H1 (cell line): ENCODE measurements at regions not wholly inside any gene's neighbourhood (a gene's known extent, or its start where the extent isn't known, plus 50 kb on each side); places are given as distances from the start of the nearest gene placed in this dataset.

Experiments
- CTCF ChIA-PET: fragments of 300-600 bp; sonication (Branson Sonifier 250); formaldehyde crosslinking; loops from one replicate; lab custom pipeline; 2021; ENCODE audit not compliant: partially characterized antibody; lab: Charles Lee
- POLR2A ChIA-PET: fragments of 300-600 bp; sonication (Branson Sonifier 250); formaldehyde crosslinking; loops from one replicate; lab custom pipeline; 2021; ENCODE audit warnings: inconsistent platforms; ENCODE audit not compliant: partially characterized antibody; lab: Charles Lee
- DNase-seq, 2 experiments: peaks; one replicate each; pipeline versions ENCODE4 v3.0.0 to v3.0.0-alpha.2; 2010 to 2022; ENCODE audit warnings: low spot score in 2 of 2, low read depth in 1 of 2, mixed read lengths in 1 of 2
- FAIRE-seq: peaks from 2 replicates; lab custom pipeline; 2011; peaks lifted over from hg19 to GRCh38; lab: Jason Lieb, UNC
- H2AFZ ChIP-seq: 2 replicates; pipeline ENCODE4 v1.8.1; 2012; ENCODE audit warnings: low read length, inconsistent platforms
- H2AK5ac ChIP-seq: 2 replicates; pipeline ENCODE4 v1.6.1; 2013; ENCODE audit warnings: low read depth, low read length
- H2BK120ac ChIP-seq: replicated peaks from 2 replicates; pipeline ENCODE3; 2013; ENCODE audit warnings: low read depth, low read length, inconsistent platforms
- H2BK12ac ChIP-seq: 2 replicates; pipeline ENCODE4 v1.6.1; 2013; ENCODE audit warnings: low read depth, low read length
- H2BK15ac ChIP-seq: 2 replicates; pipeline ENCODE4 v1.6.1; 2013; ENCODE audit warnings: low read length
- H2BK20ac ChIP-seq: 2 replicates; pipeline ENCODE4 v1.6.1; 2013; ENCODE audit warnings: low read length
- H2BK5ac ChIP-seq: 2 replicates; pipeline ENCODE4 v1.6.1; 2013; ENCODE audit warnings: low read depth, low read length
- H3K14ac ChIP-seq: 2 replicates; pipeline ENCODE4 v1.6.1; 2013; ENCODE audit warnings: inconsistent platforms; ENCODE audit not compliant: insufficient read length
- H3K18ac ChIP-seq: 2 replicates; pipeline ENCODE4 v1.6.1; 2013; ENCODE audit warnings: low read length; ENCODE audit errors: extremely low read depth
- H3K23ac ChIP-seq: 2 replicates; pipeline ENCODE4 v1.6.1; 2013; ENCODE audit warnings: inconsistent platforms; ENCODE audit not compliant: insufficient read length
- H3K23me2 ChIP-seq: 2 replicates; pipeline ENCODE4 v1.6.1; 2013; ENCODE audit warnings: low read depth, low read length
- H3K27ac ChIP-seq: 2 replicates; pipeline ENCODE4 v1.6.1; 2011; ENCODE audit warnings: low read depth, low read length, inconsistent platforms
- H3K27me3 ChIP-seq, 4 experiments: replicated peaks in 1 of 4; 1 replicate in 1 of 4; 2 replicates in 3 of 4; pipeline versions ENCODE4 v1.6.1 to v1.8.1; 2011 to 2013; ENCODE audit warnings: low read length in 3 of 4, mild to moderate bottlenecking in 3 of 4, inconsistent platforms in 2 of 4, mixed read lengths in 2 of 4, moderate library complexity in 1 of 4; ENCODE audit not compliant: control insufficient read depth in 3 of 4, insufficient read depth in 3 of 4; ENCODE audit errors: extremely low read depth in 1 of 4
- H3K36me3 ChIP-seq, 4 experiments: 2 replicates each; pipeline versions ENCODE4 v1.6.1 to v1.8.1; 2011 to 2013; ENCODE audit warnings: mild to moderate bottlenecking in 4 of 4, low read length in 3 of 4, moderate library complexity in 2 of 4, control low read depth in 1 of 4, inconsistent platforms in 1 of 4; ENCODE audit not compliant: insufficient read depth in 4 of 4, control insufficient read depth in 2 of 4
- H3K4ac ChIP-seq: replicated peaks from 2 replicates; pipeline ENCODE3; 2013; ENCODE audit warnings: low read length, low read depth, mixed read lengths, inconsistent platforms; ENCODE audit not compliant: insufficient read length
- H3K4me1 ChIP-seq, 4 experiments: replicated peaks in 1 of 4; 1 replicate in 1 of 4; 2 replicates in 3 of 4; pipeline versions ENCODE4 v1.6.1 to v1.8.1; 2011 to 2013; ENCODE audit warnings: low read length in 3 of 4, inconsistent platforms in 2 of 4, mixed read lengths in 1 of 4; ENCODE audit not compliant: insufficient read depth in 4 of 4, control insufficient read depth in 3 of 4
- H3K4me2 ChIP-seq, 2 experiments: 2 replicates each; pipeline versions ENCODE4 v1.6.1 to v1.8.1; 2011 to 2013; ENCODE audit warnings: low read depth in 2 of 2, low read length in 2 of 2, control low read depth in 1 of 2, inconsistent platforms in 1 of 2, mild to moderate bottlenecking in 1 of 2; ENCODE audit not compliant: insufficient read depth in 1 of 2
- H3K4me3 ChIP-seq, 4 experiments: fragments of 200-600, 300-600 bp in 1 of 4; sonication (generic), shearing (Covaris generic), sonication (Bioruptor Twin) in 1 of 4; 2 replicates each; pipeline versions ENCODE4 v1.5.1 to v1.8.1; 2011 to 2016; ENCODE audit warnings: low read length in 4 of 4, low read depth in 3 of 4, control low read depth in 2 of 4, inconsistent platforms in 2 of 4, mild to moderate bottlenecking in 2 of 4, mixed read lengths in 1 of 4, moderate library complexity in 1 of 4; ENCODE audit not compliant: insufficient read depth in 2 of 4; ENCODE audit errors: extremely low read depth in 1 of 4
- H3K56ac ChIP-seq: replicated peaks from 2 replicates; pipeline ENCODE3; 2013; ENCODE audit warnings: low read depth, mild to moderate bottlenecking, mixed read lengths, low read length, inconsistent platforms; ENCODE audit not compliant: insufficient read length
- H3K79me1 ChIP-seq: 2 replicates; pipeline ENCODE4 v1.6.1; 2013; ENCODE audit warnings: low read depth, low read length, control low read depth
- H3K79me2 ChIP-seq, 2 experiments: 2 replicates each; pipeline versions ENCODE4 v1.6.1 to v1.8.1; 2012 to 2013; ENCODE audit warnings: low read length in 2 of 2, mild to moderate bottlenecking in 2 of 2, inconsistent platforms in 1 of 2; ENCODE audit not compliant: insufficient read depth in 2 of 2, control insufficient read depth in 1 of 2
- H3K9ac ChIP-seq, 4 experiments: replicated peaks in 1 of 4; 1 replicate in 1 of 4; 2 replicates in 3 of 4; pipeline versions ENCODE4 v1.6.1 to v1.8.1; 2011 to 2013; ENCODE audit warnings: low read depth in 3 of 4, low read length in 3 of 4, control low read depth in 2 of 4, mild to moderate bottlenecking in 2 of 4, moderate library complexity in 2 of 4, inconsistent platforms in 1 of 4; ENCODE audit errors: extremely low read depth in 1 of 4
- H3K9me3 ChIP-seq, 2 experiments: 2 replicates each; pipeline versions ENCODE4 v1.6.1 to v1.8.1; 2012 to 2013; ENCODE audit warnings: mild to moderate bottlenecking in 2 of 2, moderate library complexity in 2 of 2, control low read depth in 1 of 2, inconsistent platforms in 1 of 2, low read depth in 1 of 2, low read length in 1 of 2, mixed read lengths in 1 of 2; ENCODE audit not compliant: insufficient read depth in 2 of 2
- H4K20me1 ChIP-seq, 2 experiments: replicated peaks in 1 of 2; 2 replicates each; pipeline versions ENCODE3 to v1.8.1; 2011 to 2013; ENCODE audit warnings: inconsistent platforms in 2 of 2, low read length in 2 of 2, mild to moderate bottlenecking in 1 of 2; ENCODE audit not compliant: insufficient read depth in 2 of 2, control insufficient read depth in 1 of 2
- H4K5ac ChIP-seq: 2 replicates; pipeline ENCODE4 v1.6.1; 2013; ENCODE audit warnings: low read length, low read depth, mixed read lengths, inconsistent platforms; ENCODE audit not compliant: insufficient read length
- H4K8ac ChIP-seq: 2 replicates; pipeline ENCODE4 v1.8.0; 2013; ENCODE audit warnings: mild to moderate bottlenecking, moderate library complexity, low read length, inconsistent platforms; ENCODE audit not compliant: insufficient read depth; ENCODE audit errors: extremely low read depth
- H4K91ac ChIP-seq: replicated peaks from 2 replicates; pipeline ENCODE3; 2013; ENCODE audit warnings: low read length, mixed read lengths, inconsistent platforms; ENCODE audit not compliant: insufficient read length
- BCL11A ChIP-seq, 2 experiments: IDR thresholded peaks; one replicate each; pipeline ENCODE4 v1.6.1; 2011; ENCODE audit warnings: low read depth in 2 of 2, low read length in 2 of 2, mild to moderate bottlenecking in 2 of 2
- CHD2 ChIP-seq: IDR thresholded peaks from 2 replicates; pipeline ENCODE4 v1.6.1; 2012; ENCODE audit warnings: low read length, improper control_type of control experiment
- RAD21 ChIP-seq, 2 experiments: IDR thresholded peaks in 1 of 2; conservative IDR thresholded peaks in 1 of 2; 2 replicates each; pipeline ENCODE4 v1.6.1; 2011; ENCODE audit warnings: low read depth in 2 of 2, low read length in 2 of 2, improper control_type of control experiment in 1 of 2, inconsistent platforms in 1 of 2, mild to moderate bottlenecking in 1 of 2, moderate library complexity in 1 of 2
- RNF2 ChIP-seq: fragments of 200-900, 300-1000 bp; sonication (generic); IDR thresholded peaks from 2 replicates; pipeline ENCODE4 v1.7.1; 2016; ENCODE audit warnings: borderline replicate concordance, low read depth, mild to moderate bottlenecking, antibody characterized with exemption, low read length; ENCODE audit not compliant: poor library complexity, severe bottlenecking; ENCODE audit errors: missing control alignments
- SP2 ChIP-seq: IDR thresholded peaks from 2 replicates; pipeline ENCODE4 v1.6.1; 2012; ENCODE audit warnings: mild to moderate bottlenecking, low read length, inconsistent platforms
- TAF7 ChIP-seq: optimal IDR thresholded peaks from 2 replicates; pipeline ENCODE3; 2011; ENCODE audit warnings: low read depth, mild to moderate bottlenecking, inconsistent platforms, low read length, moderate library complexity, borderline replicate concordance
- WGBS, 2 experiments: shearing (Covaris generic) in 1 of 2; methylation state at CpG; one replicate each; pipeline versions ENCODE4 v1.1.6 to v1.1.7; 2013 to 2015; ENCODE audit warnings: low lambda C conversion rate in 2 of 2, mixed read lengths in 2 of 2, inconsistent platforms in 1 of 2, low coverage in 1 of 2, missing lambda C conversion rate in 1 of 2; ENCODE audit not compliant: insufficient replicate concordance in 2 of 2, insufficient coverage in 1 of 2, insufficient read length in 1 of 2; ENCODE audit errors: extremely low coverage in 1 of 2, missing lambda C conversion rate in 1 of 2; 5-methylcytosine and 5-hydroxymethylcytosine counted together
- TF ChIP-seq, protein P1 (sequence below): IDR thresholded peaks from 2 replicates; pipeline ENCODE4 v1.6.1; 2012; ENCODE audit warnings: low read length, inconsistent platforms
- TF ChIP-seq, protein P2 (sequence below): IDR thresholded peaks from 2 replicates; pipeline ENCODE4 v1.6.1; 2011; ENCODE audit warnings: low read depth, mild to moderate bottlenecking, low read length; ENCODE audit not compliant: insufficient read depth

DNA sequence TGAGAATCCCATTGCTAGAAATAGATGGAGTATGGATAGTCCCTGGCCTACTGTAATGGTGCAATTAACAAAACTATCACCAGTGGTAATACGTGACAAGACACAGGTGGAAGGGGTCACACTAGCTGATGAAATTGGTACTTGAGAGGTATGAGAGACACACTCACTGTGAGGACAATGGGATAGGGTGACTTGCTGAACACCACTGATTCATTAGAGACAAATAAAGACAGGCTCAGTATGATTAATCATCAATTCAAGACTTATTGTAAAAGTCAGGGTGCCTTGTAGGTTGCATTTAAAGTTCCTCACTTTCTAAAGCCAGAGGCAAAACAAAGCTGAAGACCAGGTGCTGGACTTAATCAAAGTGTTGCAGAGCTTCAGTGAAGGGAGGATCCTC lies 361.6 kb upstream of the EMCN start:
- H3K14ac ChIP-seq = no peak overlapping the region
- DNase-seq (no peak), FAIRE-seq (no peak)
- H3K36me3 ChIP-seq = no peaks in the 10 kb centered on the region
- H3K23ac ChIP-seq = no peak overlapping the region
- no peak overlapping the region for H2BK12ac ChIP-seq
- H3K9me3 ChIP-seq = no peaks in the 10 kb centered on the region
- no peak overlapping the region for H2BK20ac ChIP-seq
- H3K4me1 ChIP-seq = no peaks in the 10 kb centered on the region
- H3K18ac ChIP-seq = no peak overlapping the region
- H3K27ac ChIP-seq = no peak overlapping the region
- no peak overlapping the region for H3K4me2 ChIP-seq
- no peaks in the 10 kb centered on the region for H4K20me1 ChIP-seq
- H3K4ac ChIP-seq = no peak overlapping the region
- H2BK5ac ChIP-seq = no peak overlapping the region
- no peak overlapping the region for H3K56ac ChIP-seq
- CTCF ChIA-PET = interaction anchor here (1.0 to 2.1 kb wide), 2 partner anchors 11 to 17 kb away, joined by 3 to 7 read pairs; no protein-coding TSS in a partner anchor
- no peak for TF ChIP-seq RAD21 (IDR thresholded peaks at IDR 0.05 in 1 of 2, conservative IDR thresholded peaks at IDR 0.05 in 1 of 2; ENCODE audit: low read depth in 2 of 2, low read length in 2 of 2)
- TF ChIP-seq, protein P1, sequence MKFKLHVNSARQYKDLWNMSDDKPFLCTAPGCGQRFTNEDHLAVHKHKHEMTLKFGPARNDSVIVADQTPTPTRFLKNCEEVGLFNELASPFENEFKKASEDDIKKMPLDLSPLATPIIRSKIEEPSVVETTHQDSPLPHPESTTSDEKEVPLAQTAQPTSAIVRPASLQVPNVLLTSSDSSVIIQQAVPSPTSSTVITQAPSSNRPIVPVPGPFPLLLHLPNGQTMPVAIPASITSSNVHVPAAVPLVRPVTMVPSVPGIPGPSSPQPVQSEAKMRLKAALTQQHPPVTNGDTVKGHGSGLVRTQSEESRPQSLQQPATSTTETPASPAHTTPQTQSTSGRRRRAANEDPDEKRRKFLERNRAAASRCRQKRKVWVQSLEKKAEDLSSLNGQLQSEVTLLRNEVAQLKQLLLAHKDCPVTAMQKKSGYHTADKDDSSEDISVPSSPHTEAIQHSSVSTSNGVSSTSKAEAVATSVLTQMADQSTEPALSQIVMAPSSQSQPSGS = no peak
- no peak for TF ChIP-seq SP2
- TF ChIP-seq, protein P2, sequence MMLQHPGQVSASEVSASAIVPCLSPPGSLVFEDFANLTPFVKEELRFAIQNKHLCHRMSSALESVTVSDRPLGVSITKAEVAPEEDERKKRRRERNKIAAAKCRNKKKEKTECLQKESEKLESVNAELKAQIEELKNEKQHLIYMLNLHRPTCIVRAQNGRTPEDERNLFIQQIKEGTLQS = no peak
- TF ChIP-seq RNF2 = no peak
- no peak for TF ChIP-seq BCL11A (IDR thresholded peaks at IDR 0.05; ENCODE audit: low read depth in 2 of 2, low read length in 2 of 2)
- TF ChIP-seq CHD2 = no peak
- TF ChIP-seq TAF7 = no peak
- H3K27me3 ChIP-seq = no peaks in the 10 kb centered on the region
- WGBS, 2 experiments = 89% methylated on average over 1 of the region's 1 CpG; no CpG with 5 or more reads in 1 of the 2 experiments
- no peak overlapping the region for H2BK120ac ChIP-seq
- POLR2A ChIA-PET = no interaction called here
- H2BK15ac ChIP-seq = no peak overlapping the region
- peaks cover 2% of the 10 kb centered on the region; the same call in 1 of the 2 replicates for H3K23me2 ChIP-seq
- H4K91ac ChIP-seq = no peak overlapping the region
- H3K9ac ChIP-seq = no peak overlapping the region; a peak in 1 of 7 replicates
- H2AK5ac ChIP-seq = no peak overlapping the region
- no peak overlapping the region for H4K5ac ChIP-seq
- no peak overlapping the region for H3K4me3 ChIP-seq
- no peak overlapping the region for H2AFZ ChIP-seq
- H4K8ac ChIP-seq = no peak overlapping the region
- no peaks in the 10 kb centered on the region for H3K79me2 ChIP-seq
- H3K79me1 ChIP-seq = no peaks in the 10 kb centered on the region
